ENCODE measurements at regions not wholly inside any gene's neighbourhood (a gene's known extent, or its start where the extent isn't known, plus 50 kb on each side); places are given as distances from the start of the nearest gene placed in this dataset.

- DNase-seq (ENCODE audit: low read depth), result no peak
- no peak for TF ChIP-seq CTCF (IDR thresholded peaks at IDR 0.05; ENCODE audit: low read depth, low read length, missing control alignments)
- H3K4me3 ChIP-seq (ENCODE audit: low read depth, low read length), result no peak overlapping the region
Measured at GRCh38 chr9:80282766-80283165, 711.0 kb downstream of the TLE4 start.

- H3K4me3 ChIP-seq (ENCODE audit: low read depth, low read length), result no peak overlapping the region
- no peak for TF ChIP-seq CTCF (IDR thresholded peaks at IDR 0.05; ENCODE audit: low read depth, low read length, missing control alignments)
- DNase-seq (ENCODE audit: low read depth), result no peak
Measured at GRCh38 chr9:80259079-80259478, 687.3 kb downstream of the TLE4 start.

- DNase-seq (ENCODE audit: low read depth), result no peak
- no peak overlapping the region for H3K4me3 ChIP-seq (ENCODE audit: low read depth, low read length)
- TF ChIP-seq CTCF (IDR thresholded peaks at IDR 0.05; ENCODE audit: low read depth, low read length, missing control alignments), result no peak
Measured at GRCh38 chr9:80251778-80252177, 680.0 kb downstream of the TLE4 start.

- H3K4me3 ChIP-seq (ENCODE audit: low read depth, low read length), result no peak overlapping the region
- no peak for TF ChIP-seq CTCF (IDR thresholded peaks at IDR 0.05; ENCODE audit: low read depth, low read length, missing control alignments)
- no peak for DNase-seq (ENCODE audit: low read depth)
Measured at GRCh38 chr9:80242022-80242421, 670.3 kb downstream of the TLE4 start.

GRCh38 chr9:80235752-80236151 lies 664.0 kb downstream of the TLE4 start:
- no peak for DNase-seq (ENCODE audit: low read depth)
- no peak overlapping the region for H3K4me3 ChIP-seq (ENCODE audit: low read depth, low read length)
- TF ChIP-seq CTCF (IDR thresholded peaks at IDR 0.05; ENCODE audit: low read depth, low read length, missing control alignments), result no peak

GRCh38 chr9:80233906-80234305 lies 662.1 kb downstream of the TLE4 start:
- DNase-seq (ENCODE audit: low read depth), result no peak
- no peak overlapping the region for H3K4me3 ChIP-seq (ENCODE audit: low read depth, low read length)
- no peak for TF ChIP-seq CTCF (IDR thresholded peaks at IDR 0.05; ENCODE audit: low read depth, low read length, missing control alignments)

- no peak overlapping the region for H3K4me3 ChIP-seq (ENCODE audit: low read depth, low read length)
- no peak for DNase-seq (ENCODE audit: low read depth)
- TF ChIP-seq CTCF (IDR thresholded peaks at IDR 0.05; ENCODE audit: low read depth, low read length, missing control alignments), result no peak
Measured at GRCh38 chr9:80233102-80233843, 661.5 kb downstream of the TLE4 start.
